Choroid plexus epithelial cell (primary cell): ENCODE measurements at regions not wholly inside any gene's neighbourhood (a gene's known extent, or its start where the extent isn't known, plus 50 kb on each side); places are given as distances from the start of the nearest gene placed in this dataset.

ENCODE experiments used
- DNase-seq: peaks from one replicate; pipeline ENCODE4 v3.0.0-alpha.2; 2010; ENCODE audit warnings: low read depth
- H3K4me3 ChIP-seq: 2 replicates; pipeline ENCODE4 v1.5.1; 2011; ENCODE audit warnings: low read depth, mild to moderate bottlenecking, control low read depth, low read length, moderate library complexity
- CTCF ChIP-seq: conservative IDR thresholded peaks from 2 replicates; pipeline ENCODE4 v1.5.1; 2011; ENCODE audit warnings: low read depth, mild to moderate bottlenecking, control low read depth, inconsistent platforms, low read length, moderate library complexity

GRCh38 chr2:234678711-234679110, 181.8 kb upstream of the ARL4C start:
- DNase-seq, result peak; percentile 65
- no peak overlapping the region for H3K4me3 ChIP-seq
- no peak for TF ChIP-seq CTCF

GRCh38 chr2:234677758-234678538, 181.1 kb upstream of the ARL4C start:
- no peak overlapping the region for H3K4me3 ChIP-seq
- DNase-seq, result peak; percentile 54
- no peak for TF ChIP-seq CTCF

- TF ChIP-seq CTCF, result no peak
- H3K4me3 ChIP-seq, result no peak overlapping the region
- no peak for DNase-seq
Measured at GRCh38 chr2:234676783-234677450, 180.0 kb upstream of the ARL4C start.

GRCh38 chr2:234676109-234676782, 179.4 kb upstream of the ARL4C start:
- TF ChIP-seq CTCF, result no peak
- no peak for DNase-seq

GRCh38 chr2:234674781-234675201, 177.9 kb upstream of the ARL4C start:
- no peak for TF ChIP-seq CTCF
- peak; percentile 78 for DNase-seq

More at GRCh38 chr2:234676109-234676782, 179.4 kb upstream of the ARL4C start:
- no peak overlapping the region for H3K4me3 ChIP-seq

GRCh38 chr2:234673961-234674759, 177.3 kb upstream of the ARL4C start:
- no peak for TF ChIP-seq CTCF
- H3K4me3 ChIP-seq, result no peak overlapping the region
- DNase-seq, result peak; percentile 45

More at GRCh38 chr2:234674781-234675201, 177.9 kb upstream of the ARL4C start:
- H3K4me3 ChIP-seq, result no peak overlapping the region
